Smooth muscle cell (in vitro differentiated cells): ENCODE measurements at regions not wholly inside any gene's neighbourhood (a gene's known extent, or its start where the extent isn't known, plus 50 kb on each side); places are given as distances from the start of the nearest gene placed in this dataset.

Source experiments
- DNase-seq: peaks from one replicate; lab custom pipeline; 2025; ENCODE audit not compliant: unreplicated experiment; lab: John Stamatoyannopoulos, UW
- H2AFZ ChIP-seq: fragments of 200-600 bp; sonication (generic); 2 replicates; pipeline ENCODE4 v1.6.0; 2016; ENCODE audit warnings: antibody characterized with exemption, low read depth, mild to moderate bottlenecking
- H3F3A ChIP-seq: fragments of 200-600 bp; sonication (generic); 2 replicates; pipeline ENCODE4 v1.6.0; 2017; ENCODE audit warnings: antibody characterized with exemption, low read depth
- H3K27ac ChIP-seq: fragments of 200-600 bp; sonication (generic); 2 replicates; pipeline ENCODE4 v1.5.1; 2016; ENCODE audit warnings: low read depth, mild to moderate bottlenecking
- H3K27me3 ChIP-seq: fragments of 200-600 bp; sonication (generic); 2 replicates; pipeline ENCODE4 v1.6.1; 2016; ENCODE audit warnings: low read depth, mild to moderate bottlenecking
- H3K36me3 ChIP-seq: fragments of 200-600 bp; sonication (generic); 2 replicates; pipeline ENCODE4 v1.5.1; 2016; ENCODE audit warnings: low read depth
- H3K4me1 ChIP-seq: fragments of 200-600 bp; sonication (generic); 2 replicates; pipeline ENCODE4 v1.5.1; 2016; ENCODE audit warnings: low read depth
- H3K4me2 ChIP-seq: fragments of 200-600 bp; sonication (generic); 2 replicates; pipeline ENCODE4 v1.6.0; 2016; ENCODE audit warnings: mild to moderate bottlenecking
- H3K4me3 ChIP-seq: fragments of 200-600 bp; sonication (generic); 2 replicates; pipeline ENCODE4 v1.5.1; 2016; ENCODE audit warnings: mild to moderate bottlenecking
- H3K79me2 ChIP-seq: fragments of 200-600 bp; sonication (generic); 2 replicates; pipeline ENCODE4 v1.6.0; 2016; ENCODE audit warnings: low read depth, mild to moderate bottlenecking
- H3K9ac ChIP-seq: fragments of 200-600 bp; sonication (generic); 2 replicates; pipeline ENCODE4 v1.6.0; 2016; ENCODE audit warnings: low read depth
- H3K9me3 ChIP-seq: fragments of 200-600 bp; sonication (generic); replicated peaks from 2 replicates; pipeline ENCODE4 v1.5.1; 2016; ENCODE audit warnings: low read depth
- H4K20me1 ChIP-seq: fragments of 200-600 bp; sonication (generic); 2 replicates; pipeline ENCODE4 v1.6.0; 2016; ENCODE audit warnings: low read depth
- WGBS: methylation state at CpG from one replicate; pipeline ENCODE4 v1.1.7; 2016; ENCODE audit warnings: low lambda C conversion rate; 5-methylcytosine and 5-hydroxymethylcytosine counted together
- TF ChIP-seq, protein P1 (sequence below): fragments of 200-600 bp; sonication (generic); IDR thresholded peaks from 2 replicates; pipeline ENCODE4 v1.5.1; 2017; ENCODE audit warnings: borderline replicate concordance, mild to moderate bottlenecking, antibody characterized with exemption; ENCODE audit not compliant: insufficient read depth, poor library complexity, severe bottlenecking

DNA sequence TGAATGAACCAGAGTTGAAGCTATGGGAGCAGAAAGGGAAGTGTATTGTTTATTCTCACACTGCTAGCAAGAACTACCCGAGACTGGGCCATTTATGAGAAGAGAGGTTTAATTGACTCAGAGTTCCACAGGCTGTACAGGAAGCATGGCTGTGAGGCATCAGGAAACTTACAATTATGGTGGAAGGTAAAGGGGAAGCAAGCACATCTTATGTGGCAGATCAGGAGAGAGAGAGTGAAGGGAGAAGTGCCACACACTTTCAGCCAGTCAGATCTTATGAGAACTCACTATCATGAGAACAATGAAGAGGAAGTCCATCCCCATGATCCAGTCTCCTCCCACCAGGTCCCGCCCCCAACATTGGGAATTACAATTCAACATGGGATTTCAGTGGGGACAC, 383.2 kb upstream of the SLC14A2 start:
- H4K20me1 ChIP-seq = no peaks in the 10 kb centered on the region
- TF ChIP-seq, protein P1, sequence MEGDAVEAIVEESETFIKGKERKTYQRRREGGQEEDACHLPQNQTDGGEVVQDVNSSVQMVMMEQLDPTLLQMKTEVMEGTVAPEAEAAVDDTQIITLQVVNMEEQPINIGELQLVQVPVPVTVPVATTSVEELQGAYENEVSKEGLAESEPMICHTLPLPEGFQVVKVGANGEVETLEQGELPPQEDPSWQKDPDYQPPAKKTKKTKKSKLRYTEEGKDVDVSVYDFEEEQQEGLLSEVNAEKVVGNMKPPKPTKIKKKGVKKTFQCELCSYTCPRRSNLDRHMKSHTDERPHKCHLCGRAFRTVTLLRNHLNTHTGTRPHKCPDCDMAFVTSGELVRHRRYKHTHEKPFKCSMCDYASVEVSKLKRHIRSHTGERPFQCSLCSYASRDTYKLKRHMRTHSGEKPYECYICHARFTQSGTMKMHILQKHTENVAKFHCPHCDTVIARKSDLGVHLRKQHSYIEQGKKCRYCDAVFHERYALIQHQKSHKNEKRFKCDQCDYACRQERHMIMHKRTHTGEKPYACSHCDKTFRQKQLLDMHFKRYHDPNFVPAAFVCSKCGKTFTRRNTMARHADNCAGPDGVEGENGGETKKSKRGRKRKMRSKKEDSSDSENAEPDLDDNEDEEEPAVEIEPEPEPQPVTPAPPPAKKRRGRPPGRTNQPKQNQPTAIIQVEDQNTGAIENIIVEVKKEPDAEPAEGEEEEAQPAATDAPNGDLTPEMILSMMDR = no peak
- 56% methylated on average over 2 of the region's 2 CpGs for WGBS
- no peaks in the 10 kb centered on the region for H3K36me3 ChIP-seq
- H2AFZ ChIP-seq = no peak overlapping the region
- no peaks in the 10 kb centered on the region for H3K9me3 ChIP-seq
- H3K4me3 ChIP-seq = no peak overlapping the region
- no peaks in the 10 kb centered on the region for H3K27me3 ChIP-seq
- no peak overlapping the region for H3K4me2 ChIP-seq
- H3K79me2 ChIP-seq = no peaks in the 10 kb centered on the region
- no peak overlapping the region for H3K27ac ChIP-seq
- DNase-seq = no peak
- H3K4me1 ChIP-seq = no peaks in the 10 kb centered on the region
- no peak overlapping the region for H3K9ac ChIP-seq
- H3F3A ChIP-seq = no peaks in the 10 kb centered on the region

DNA sequence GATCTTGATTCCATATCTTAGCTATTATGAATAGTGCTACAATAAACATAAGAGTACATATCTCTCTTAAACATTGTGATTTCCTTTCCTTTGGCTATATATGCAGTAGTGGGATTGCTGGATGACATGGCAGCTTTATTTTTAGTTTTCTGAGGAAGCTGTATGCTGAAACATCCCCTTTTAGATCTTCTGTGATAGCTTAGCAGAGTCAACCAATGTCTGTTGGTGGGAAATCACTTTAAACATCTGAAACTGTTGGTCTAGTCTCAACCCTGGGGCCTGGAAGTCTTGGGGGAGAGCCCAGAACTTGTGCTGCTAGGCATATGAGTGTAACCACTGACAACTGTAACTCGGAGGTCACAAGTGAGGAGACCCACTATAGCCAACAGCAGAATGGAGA, 378.6 kb upstream of the SLC14A2 start:
- Histone ChIP-seq H3K27me3 (no peaks in the 10 kb centered on the region), H3K27ac (no peak overlapping the region), H2AFZ (no peak overlapping the region), H3F3A (no peaks in the 10 kb centered on the region), H3K9ac (no peak overlapping the region), H3K4me2 (no peak overlapping the region), H3K36me3 (no peaks in the 10 kb centered on the region), H4K20me1 (no peaks in the 10 kb centered on the region), H3K9me3 (no peaks in the 10 kb centered on the region), H3K79me2 (no peaks in the 10 kb centered on the region), H3K4me3 (no peak overlapping the region), H3K4me1 (no peaks in the 10 kb centered on the region)
- WGBS = 0% methylated on average over 1 of the region's 1 CpG
- TF ChIP-seq, protein P1 = no peak
- DNase-seq = no peak

DNA sequence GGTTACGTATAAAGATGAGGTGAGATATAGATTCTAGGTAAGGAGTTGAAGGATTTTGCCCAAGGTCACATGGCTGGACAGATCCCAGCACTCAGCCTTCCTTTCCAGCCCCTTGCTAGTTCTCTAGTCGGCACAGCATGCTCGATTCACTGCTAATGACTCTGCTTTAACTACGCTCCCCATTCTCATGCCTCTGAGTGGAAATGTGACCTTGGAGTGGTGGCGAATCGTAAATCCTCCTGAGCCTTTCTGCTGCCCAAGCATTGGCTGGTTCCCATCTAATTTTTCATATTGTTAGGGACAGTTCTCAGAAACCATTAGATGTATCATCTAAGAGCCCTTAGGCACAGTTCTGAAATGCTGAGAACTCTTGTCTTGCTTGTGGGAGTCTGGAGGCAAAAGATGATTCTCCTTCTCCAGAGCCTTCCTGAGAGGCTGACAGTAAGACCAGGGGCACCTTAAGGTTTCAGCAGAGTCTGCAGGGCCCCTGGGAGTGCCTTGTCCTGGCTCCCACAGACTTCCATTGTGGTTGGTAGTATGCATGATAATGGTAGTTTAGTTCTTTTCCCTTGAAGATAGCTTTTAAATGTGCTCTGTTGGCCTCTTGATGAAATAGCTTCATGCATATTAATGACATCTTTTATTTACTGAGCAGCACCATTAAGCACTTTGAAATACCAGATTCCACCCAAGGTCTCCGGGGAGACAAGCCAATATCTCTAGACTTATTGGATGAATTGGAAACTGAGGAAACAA, 377.8 kb upstream of the SLC14A2 start:
- DNase-seq = no peak
- no peaks in the 10 kb centered on the region for H3K36me3 ChIP-seq
- no peak overlapping the region for H3K4me2 ChIP-seq
- TF ChIP-seq, protein P1 = no peak
- H4K20me1 ChIP-seq = no peaks in the 10 kb centered on the region
- no peak overlapping the region for H3K27ac ChIP-seq
- H3K4me3 ChIP-seq = no peak overlapping the region
- no peaks in the 10 kb centered on the region for H3K27me3 ChIP-seq
- H3K4me1 ChIP-seq = no peaks in the 10 kb centered on the region
- no peaks in the 10 kb centered on the region for H3F3A ChIP-seq
- WGBS = 94% methylated on average over 7 of the region's 7 CpGs
- no peaks in the 10 kb centered on the region for H3K9me3 ChIP-seq
- no peak overlapping the region for H3K9ac ChIP-seq
- no peak overlapping the region for H2AFZ ChIP-seq
- H3K79me2 ChIP-seq = no peaks in the 10 kb centered on the region

DNA sequence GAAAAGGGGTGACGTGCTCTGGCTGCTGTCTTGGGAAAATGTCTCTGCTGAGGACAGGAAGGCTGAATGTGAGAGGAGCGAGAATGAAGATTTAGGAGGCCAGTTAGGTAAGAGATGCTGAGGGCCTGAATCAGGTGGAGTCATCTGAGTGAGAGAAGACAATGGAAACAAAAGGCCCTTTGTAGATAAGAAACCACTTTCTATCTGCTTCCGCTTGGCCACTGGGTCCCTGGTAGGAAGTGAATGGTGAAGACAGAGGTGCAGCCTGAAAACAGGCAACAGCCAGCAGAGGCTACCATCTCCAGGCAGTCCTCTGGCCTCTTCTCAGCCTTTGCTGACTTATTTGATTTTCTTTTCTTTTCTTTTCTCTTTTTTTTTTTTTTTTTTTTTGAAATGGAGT, 374.0 kb upstream of the SLC14A2 start:
- H3K79me2 ChIP-seq = no peaks in the 10 kb centered on the region
- 94% methylated on average over 3 of the region's 3 CpGs for WGBS
- no peak overlapping the region for H3K9ac ChIP-seq
- H2AFZ ChIP-seq = no peak overlapping the region
- no peak overlapping the region for H3K27ac ChIP-seq
- H3K4me2 ChIP-seq = no peak overlapping the region
- TF ChIP-seq, protein P1 = no peak
- peaks cover 9% of the 10 kb centered on the region for H3F3A ChIP-seq
- no peaks in the 10 kb centered on the region for H3K27me3 ChIP-seq
- no peak overlapping the region for H3K4me3 ChIP-seq
- no peaks in the 10 kb centered on the region for H3K4me1 ChIP-seq
- no peaks in the 10 kb centered on the region for H3K36me3 ChIP-seq
- no peak for DNase-seq
- H3K9me3 ChIP-seq = no peaks in the 10 kb centered on the region
- no peaks in the 10 kb centered on the region for H4K20me1 ChIP-seq
